CD4-positive, alpha-beta T cell treated with Interferon alpha-2 for 1 hour (primary cell): ENCODE measurements at regions not wholly inside any gene's neighbourhood (a gene's known extent, or its start where the extent isn't known, plus 50 kb on each side); places are given as distances from the start of the nearest gene placed in this dataset.

Source experiments
- DNase-seq, 2 donors: peaks; one replicate each; pipeline ENCODE4 v3.0.0-alpha.2; 2020 to 2022

DNA sequence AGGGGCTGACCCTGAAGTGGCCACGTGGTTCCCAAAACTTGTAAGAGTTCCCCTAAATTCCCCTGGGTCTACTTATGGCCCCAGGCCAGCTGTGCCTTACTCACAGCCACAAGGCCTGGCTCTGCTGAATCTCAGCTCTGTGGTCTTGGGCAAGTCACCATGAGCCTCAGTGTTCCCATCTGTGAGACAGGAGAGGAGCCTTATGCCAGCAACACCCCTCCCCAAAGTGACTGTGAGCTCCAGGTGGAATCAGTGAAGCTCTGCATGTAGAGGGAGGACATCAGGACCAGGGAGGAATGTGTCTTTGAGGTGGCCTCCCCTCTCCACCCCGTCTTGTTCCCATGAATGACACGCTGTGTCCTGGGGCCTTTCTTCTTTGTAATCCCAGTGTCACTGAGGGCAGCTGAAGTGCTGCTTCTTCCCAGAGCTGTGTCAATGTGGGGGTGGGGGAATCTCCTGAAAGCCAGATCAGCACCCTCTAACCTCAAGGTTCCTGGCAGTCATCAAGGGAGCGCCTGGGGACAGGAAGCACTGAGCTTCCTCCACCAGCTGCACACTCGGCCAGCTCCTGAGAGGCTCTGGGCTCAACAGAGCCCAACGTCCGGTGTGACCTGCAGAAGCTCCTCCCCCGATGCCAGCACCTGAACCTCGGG lies 258.9 kb downstream of the UACA start:
- peak; percentile 33 to 63 for DNase-seq

GRCh38 chr15:70503798-70504298 lies 259.5 kb downstream of the UACA start:
- DNase-seq, result no peak

DNA sequence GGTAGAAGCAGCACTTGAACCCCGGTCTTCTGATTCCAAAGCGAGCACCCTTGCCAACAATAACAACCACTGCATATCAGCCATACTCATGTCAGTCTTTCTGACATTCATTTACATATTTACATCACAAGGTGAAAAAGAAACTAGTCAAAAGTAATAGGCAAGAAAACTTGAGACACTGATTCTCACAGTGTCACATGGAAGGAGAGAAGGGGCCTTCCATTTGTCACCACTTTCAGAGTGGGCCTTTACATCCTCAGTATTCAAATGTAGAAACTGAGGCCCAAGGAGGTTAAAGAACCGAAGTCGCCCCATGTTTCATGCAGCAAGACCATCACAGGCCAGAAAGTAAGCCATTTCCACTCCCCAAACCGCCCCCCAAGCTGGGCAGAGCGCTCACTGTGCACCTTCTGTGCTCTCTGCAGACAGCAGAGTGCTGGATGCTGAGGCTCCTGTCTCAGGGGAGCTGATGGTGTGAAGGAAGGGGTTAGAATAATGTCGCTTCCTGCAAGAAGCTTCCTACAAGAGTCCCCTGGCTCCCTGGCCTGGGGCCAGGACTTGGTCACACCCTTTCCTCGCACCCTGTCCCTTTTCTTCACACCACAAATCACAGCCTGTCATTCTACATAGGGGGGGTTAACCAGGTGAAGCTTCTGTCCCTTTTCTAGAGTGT lies 260.1 kb downstream of the UACA start:
- DNase-seq, result no peak

DNA sequence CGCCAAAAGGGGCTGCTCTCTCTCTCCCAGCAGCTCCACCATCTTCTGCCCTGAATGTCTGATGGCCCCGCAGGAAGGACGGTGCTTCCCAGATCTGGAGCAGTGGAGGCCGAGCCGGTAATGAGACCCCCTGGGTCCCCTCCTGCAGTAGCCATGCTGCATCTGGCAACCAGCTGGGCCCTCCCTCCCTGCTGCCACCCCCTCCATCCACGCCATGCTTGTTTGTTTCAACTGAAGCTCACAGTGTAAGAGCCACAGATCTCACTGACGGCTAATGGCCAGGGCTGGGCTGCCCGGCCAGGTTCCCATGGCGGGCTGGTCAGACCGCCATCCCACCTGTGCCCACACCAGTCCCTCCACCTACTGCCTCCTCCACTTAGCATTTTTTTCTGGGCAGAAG lies 260.8 kb downstream of the UACA start:
- DNase-seq, result no peak

DNA sequence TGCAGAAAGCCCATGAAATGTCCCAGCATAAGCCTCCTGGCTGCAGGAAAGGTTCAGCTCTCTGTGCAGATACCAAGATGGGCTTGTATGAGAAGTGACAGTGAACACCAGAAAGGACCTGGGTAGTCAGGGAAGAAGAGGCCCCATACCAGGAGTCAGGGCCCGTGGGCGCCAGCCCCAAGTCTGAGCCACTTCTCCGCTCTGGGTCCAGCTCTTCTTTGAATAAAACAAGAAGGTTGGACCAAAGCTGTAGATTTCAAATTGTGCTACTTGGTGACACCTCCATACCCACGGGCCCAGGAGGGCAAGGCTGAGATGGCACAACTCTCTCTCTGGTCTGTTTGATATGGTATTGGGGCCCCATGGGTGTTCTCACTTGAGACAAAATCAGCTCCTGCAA lies 261.5 kb downstream of the UACA start:
- DNase-seq, result no peak

DNA sequence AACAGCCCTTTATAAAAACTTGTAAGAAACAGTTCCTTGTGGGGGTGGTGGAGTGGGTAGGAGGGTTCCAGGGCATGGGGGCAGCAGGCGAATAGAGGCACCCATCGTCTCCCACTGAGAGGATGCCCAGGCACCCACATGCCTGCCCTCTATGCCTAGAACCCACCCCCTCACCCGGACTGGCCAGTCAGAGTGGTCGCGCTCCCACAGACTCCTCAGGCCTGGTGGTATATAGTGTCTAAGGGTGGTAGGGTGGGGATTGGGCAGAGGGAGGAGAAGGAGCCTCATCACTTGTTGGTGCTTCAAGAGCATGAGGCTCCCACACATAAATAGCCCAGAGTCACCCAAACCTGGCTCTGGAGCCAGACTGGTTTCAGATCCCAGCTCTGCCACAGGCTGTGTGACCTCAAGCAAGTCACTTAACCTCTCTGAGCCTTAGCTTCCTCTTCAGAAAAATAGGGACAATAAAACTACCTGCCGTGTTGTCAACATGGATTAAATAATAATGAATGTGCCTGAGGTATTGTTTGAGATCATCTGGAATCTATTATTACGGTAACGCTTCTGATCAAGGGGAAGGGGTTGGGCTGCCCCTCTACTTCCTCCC lies 262.1 kb downstream of the UACA start:
- no peak for DNase-seq

DNA sequence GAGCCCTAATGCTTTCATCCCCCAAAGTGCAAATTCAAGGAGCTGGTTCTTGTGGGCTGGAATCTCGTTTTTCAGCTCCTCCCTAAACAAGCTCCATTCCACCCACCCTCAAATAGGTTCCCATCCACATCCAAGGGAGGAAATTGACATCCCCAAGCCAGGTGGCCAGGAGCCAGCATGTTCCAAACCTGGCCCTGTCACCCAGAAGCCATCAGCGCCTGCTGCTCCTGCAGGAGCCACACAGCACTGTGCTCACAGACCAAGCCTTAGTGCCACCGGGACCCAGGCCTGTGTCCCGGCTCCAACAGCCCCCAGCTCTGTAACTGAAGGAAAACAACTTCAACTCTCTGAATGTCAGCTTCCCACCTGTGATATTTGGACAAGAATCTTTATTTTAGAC lies 263.6 kb downstream of the UACA start:
- no peak for DNase-seq

DNA sequence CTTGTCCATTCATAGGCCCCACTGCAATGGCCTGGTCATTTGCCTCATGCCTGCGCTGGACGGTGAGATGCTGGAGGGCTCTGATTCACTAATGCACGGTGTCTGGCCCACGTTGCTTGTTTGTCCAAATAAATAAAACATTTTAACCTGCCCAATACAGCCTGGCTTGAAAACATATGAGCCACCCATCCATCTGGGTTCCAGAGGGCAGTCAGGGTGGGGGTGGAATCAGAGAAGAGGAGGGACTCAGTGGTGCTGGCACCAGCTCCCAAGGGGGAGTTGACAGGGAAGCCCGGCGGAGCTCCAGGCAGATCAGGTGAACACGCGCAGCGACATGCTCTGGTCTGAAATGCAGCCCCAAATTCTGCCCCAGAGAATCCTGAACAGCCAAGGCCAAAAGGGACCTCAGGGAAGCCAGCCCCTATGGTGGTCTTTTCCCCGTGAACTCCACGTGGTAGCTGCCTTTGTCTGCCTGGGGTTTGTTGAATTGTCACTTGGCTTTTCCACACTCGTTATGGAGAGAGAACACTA lies 265.2 kb downstream of the UACA start:
- DNase-seq, result no peak

GRCh38 chr15:70497661-70498060 lies 265.7 kb downstream of the UACA start:
- no peak for DNase-seq

- DNase-seq, result no peak
Observed at GRCh38 chr15:70495991-70496599, 267.3 kb downstream of the UACA start.

DNA sequence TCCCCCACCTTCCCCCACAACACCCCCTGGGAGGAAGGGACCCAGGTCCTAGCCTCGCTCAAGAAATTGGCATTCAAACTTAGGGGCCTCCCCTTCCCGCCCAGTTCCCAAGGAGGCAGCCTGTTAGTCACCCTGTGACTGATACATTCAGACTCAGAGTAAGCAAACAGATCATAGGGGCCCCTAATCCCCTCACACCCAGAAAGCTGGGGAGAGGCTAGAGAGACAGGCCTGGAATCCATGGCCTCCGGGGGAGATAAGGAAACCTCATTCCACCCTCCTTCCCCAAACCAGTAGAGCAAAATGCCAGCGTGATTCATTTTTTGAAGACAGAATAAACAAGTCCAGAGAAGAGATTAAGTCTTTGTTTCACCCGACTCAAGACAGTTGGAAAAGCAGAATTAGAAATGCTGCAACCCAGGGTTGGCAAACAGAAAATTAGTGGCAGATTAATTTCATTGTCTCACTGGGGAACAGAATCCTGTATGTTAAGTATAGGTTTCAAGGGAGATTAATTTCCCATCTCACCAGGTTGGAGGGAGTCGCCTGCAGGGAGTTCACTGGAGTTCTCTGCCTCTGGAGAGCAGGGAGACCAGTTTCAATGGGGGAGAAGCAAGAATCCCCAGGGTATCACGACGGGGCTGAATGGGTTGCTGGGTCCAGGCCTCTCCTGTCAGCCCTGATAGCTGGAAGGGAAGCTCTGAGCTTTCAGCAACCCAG lies 268.3 kb downstream of the UACA start:
- no peak for DNase-seq

GRCh38 chr15:70494517-70494851 lies 268.9 kb downstream of the UACA start:
- no peak for DNase-seq

- DNase-seq, result no peak
Observed at GRCh38 chr15:70493787-70494516, 269.4 kb downstream of the UACA start.

- DNase-seq, result no peak
Observed at GRCh38 chr15:70493376-70493775, 270.0 kb downstream of the UACA start.

DNA sequence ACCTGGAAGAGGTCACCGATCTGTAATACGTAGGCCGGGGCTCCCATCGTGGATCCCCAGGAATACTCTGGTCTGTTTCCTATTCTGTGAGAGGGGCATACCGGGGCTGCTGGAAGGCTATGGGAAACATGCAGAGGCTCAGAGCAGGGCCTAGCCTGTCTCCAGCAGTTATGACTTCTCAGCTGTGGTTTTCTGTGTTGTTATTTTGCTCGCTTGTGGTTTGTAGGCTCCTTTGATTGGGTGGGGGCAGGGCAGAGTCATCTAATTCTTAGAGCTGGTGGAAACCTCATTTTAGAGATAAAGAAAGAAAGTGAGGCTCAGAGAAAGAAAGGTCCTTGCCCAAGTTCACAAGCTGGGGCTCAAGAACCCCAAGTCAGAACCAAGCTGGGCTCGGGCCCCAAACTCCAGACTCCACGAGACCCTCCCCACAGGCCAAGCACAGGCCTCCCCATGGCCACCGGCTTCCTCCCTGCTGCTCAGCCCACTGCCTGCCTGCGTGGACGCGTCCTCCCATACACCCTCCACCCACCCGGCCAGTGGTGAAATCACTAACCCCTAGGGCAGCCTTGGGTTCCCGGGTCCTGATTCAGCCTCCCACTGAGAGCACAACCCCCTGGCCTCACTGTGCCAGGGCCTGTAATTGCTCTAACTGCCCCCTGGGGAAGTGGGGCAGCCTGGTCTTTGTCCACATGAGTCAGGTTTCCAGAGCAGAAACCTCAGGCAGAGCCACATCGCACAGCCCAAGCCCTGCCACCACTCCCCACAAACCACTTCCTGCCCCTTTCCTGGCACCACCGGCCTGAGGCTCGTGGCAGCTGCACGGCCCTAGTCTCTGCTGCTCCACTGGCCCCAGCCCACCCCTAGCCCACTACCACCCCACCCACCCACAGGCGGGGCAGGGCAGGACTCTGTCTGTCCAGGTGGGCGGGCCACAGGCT lies 270.8 kb downstream of the UACA start:
- peak; percentile 74 to 86 for DNase-seq

DNA sequence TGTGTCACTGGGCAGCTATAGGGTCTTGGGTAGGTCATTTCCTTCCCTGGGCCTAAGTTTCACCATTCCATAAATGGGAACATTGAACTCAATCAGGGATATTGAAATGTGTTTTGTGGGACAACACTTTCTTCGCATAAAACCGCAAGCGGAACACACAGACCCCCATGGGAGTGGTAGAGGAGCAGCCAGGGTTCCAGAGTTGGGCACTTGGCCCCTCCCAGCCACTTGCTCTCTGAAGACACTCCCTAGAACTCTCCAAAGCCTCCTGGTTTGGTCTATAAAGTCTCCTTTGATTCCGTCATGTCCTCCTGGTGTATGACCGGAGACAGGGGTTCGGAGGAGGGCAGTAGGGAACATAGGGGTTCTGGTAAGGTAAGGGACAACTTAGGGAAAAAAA lies 271.7 kb downstream of the UACA start:
- no peak for DNase-seq

DNA sequence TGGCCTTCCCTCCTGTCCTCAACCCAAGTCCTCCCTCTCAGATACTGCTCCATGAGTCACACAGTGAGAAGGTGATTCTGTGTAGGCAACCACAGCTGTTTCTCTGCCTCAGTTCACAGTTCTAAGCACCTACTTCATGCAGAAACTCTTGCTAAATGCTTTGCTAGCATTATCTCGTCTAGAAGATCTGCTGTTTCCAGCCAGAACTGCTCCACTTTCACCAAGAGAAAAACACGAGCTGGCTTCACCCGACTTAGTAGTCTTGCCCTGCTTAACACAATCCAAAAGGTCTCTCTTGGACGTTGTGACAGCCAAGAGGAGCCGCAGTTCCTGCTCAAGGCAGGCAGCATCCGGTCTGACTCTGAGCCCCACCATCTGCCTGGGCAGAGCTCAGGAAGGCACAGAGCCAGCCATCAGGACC lies 272.1 kb downstream of the UACA start:
- no peak for DNase-seq

DNA sequence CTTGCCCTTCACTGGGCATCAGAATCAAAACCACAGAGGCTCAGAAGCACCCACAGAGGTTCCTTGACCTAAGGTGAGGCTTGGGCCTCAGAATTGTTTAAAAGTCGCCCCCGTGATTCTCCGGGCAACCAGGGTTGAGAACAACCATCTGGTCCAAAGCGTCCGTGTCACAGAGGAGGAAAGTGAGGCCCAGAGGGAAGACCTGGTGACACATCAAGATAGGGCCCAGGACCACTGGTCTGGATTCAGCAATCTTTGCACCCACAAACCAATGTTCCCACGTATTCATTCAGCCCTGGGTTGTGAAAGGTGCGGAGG lies 272.6 kb downstream of the UACA start:
- no peak for DNase-seq

GRCh38 chr15:70490148-70490837 lies 273.1 kb downstream of the UACA start:
- no peak for DNase-seq
